CD4-positive, alpha-beta T cell treated with Interferon gamma for 1 hour (primary cell): ENCODE measurements at regions not wholly inside any gene's neighbourhood (a gene's known extent, or its start where the extent isn't known, plus 50 kb on each side); places are given as distances from the start of the nearest gene placed in this dataset.

Experiments
- DNase-seq: peaks from one replicate; pipeline ENCODE4 v3.0.0-alpha.2; 2020

GRCh38 chr11:134584001-134584561 lies 172.0 kb upstream of the B3GAT1 start:
- DNase-seq, result no peak

DNA sequence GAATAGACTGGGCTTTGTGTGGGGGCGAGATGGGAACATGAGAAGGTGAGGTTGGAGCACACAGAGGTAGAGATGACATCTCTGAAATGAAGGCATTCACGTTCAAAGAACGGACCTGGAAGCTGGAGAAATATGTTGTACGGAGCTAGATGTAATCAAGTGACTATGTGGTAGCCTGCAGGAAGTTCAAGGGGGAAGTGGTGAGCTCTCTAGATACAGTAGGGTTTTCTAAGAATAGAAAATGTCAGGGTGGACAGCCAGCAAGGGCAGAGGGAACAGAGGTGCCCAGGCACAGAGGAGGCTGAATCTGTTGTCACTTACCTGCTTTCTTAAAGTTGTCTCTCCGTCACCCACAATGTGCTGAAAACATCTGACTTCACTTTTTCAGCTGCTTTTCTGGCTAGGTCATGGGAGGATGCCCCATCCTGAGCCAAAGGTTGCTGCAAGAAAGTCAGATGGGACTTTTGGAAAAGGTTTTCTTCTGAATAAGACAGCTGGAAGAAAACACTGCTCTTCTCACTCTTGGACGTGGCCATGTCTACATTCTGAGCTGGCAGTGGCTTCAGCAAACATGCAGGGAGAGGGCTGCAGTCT lies 171.5 kb upstream of the B3GAT1 start:
- DNase-seq, result no peak

- DNase-seq, result no peak
These were observed 170.7 kb upstream of the B3GAT1 start for GRCh38 chr11:134582770-134583095.

GRCh38 chr11:134581966-134582769 lies 170.1 kb upstream of the B3GAT1 start:
- no peak for DNase-seq

GRCh38 chr11:134581121-134581626 lies 169.1 kb upstream of the B3GAT1 start:
- DNase-seq, result no peak

DNA sequence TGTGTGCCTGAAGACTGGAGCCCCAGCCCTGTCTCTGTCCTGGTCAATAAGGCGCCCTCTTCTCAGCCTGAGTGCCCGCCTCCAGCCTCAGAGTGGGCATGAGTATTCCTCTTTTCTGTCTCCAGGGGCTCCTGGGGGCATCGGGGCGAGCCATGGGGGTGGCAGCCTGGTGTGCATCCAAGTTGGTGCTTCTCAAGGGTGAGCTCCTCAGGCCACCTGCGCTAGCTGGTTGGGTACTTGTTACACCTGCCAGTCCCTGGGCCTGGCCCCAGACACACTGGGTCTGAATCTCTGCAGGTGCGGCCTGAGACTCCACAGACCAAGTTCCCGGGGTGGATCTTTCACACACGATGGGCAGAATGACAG lies 168.6 kb upstream of the B3GAT1 start:
- DNase-seq, result no peak

DNA sequence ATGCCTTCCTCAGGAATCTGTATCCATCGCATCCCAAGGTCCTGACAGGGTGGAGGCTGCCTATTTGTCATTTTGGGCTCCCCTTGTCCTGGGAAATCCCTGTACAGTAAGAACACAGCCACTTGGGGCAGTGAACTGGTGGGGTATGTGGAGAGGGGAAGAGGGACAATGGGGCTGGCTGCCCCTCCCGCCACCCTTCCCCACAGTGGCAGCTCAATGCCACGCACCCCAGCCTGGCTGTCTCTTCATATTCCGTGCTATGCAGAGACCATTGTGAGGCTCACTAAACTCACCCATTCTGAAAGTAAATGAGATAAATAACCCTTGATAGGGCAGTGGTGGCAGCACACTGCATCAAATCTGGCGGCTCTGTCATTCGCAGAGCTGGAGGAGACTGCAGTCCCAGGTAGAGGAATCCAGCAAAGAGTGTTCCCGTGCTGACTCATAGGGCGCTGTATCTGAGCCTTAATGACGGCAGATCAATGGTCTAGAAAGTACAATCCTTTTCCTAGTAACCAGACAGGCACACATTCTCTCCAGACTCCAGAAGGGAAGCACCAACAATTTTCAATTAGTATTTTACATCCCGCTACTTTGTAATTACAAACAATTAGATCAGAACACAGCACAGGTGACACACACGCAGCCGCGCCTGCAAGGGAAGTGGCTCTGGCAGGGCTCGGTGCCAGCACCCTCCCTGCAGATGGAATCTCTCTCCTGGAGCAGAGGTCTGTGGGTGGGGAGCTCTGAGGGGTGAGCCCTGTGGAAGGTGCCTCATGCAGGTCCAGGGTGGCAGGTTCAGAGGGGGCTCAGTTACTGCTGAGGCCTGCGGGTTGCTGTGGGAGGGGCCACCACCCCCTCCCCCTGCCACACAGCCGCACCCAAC lies 167.9 kb upstream of the B3GAT1 start:
- DNase-seq, result no peak

DNA sequence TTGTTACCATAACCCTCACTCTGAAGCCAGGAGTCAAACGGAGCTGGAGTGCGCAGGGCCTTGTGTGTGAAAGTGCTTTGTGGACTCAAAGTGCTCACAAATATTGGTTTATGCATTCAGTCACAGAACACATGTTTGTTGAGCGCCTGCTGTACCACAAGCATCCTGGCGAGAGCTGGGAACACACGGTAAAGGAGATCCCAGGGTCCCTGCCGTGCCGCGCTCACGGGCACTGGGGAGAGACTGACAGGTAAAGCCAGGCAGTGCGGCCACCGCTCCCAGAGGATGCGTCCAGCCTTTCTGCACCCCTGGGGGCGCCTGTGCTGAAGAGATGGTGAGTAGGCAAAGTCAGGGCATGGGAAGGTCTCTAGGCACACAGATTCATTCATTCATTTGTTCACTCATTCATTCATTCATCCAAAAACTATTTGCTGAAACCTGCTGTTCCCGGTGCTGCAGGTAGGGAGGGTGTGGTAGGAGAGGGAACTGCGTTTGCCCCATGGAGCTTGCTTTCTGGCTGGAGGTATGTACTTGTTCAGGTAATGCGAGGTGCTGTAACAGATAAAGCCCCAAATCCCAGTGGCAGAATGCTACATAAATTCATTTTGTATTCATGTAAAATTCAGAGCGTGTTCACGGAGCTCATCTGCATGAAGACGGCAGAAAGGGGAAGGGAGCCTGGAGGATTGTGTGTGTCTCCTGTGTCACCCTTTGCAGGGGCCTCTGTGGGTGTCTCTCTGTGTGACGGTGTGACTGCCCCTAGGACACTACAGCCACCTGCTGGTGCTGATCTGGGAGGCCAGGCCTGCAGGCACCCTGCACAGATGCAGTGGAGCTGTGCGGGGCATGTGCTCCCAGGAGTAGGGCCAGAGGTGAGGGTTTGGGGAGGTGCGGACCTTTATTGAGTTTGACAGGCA lies 167.0 kb upstream of the B3GAT1 start:
- DNase-seq, result no peak

DNA sequence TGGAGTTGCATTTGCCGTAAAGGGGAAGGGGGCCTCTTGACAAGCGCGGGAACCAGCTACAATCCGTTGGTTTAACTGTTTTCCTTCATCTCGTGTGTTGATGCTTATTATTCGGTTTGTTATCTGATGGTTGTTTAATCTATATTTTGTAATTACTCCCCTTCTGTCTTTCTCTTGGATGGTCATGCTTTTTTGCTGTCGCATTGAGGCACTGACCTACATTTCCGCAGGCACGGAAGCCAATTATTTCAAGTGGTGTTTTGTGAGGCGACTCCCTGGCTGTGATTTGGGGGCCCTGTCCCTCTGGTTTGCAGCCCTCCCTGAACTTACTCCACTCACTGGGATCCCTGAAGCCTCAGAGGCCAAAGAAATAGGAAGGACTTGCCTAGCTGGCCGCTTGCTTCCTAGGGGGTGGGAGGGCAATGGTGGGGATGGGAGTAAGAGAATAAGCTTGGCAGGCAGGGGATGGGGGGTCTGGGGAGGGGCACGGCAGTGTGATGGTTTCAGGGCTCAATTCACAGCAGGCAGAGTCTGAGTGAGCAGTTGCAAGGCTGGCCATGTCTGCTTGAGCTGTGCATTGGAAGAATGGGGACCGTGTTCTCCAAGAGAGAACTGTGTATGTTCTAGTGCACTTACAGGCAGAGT lies 165.8 kb upstream of the B3GAT1 start:
- DNase-seq, result no peak

- DNase-seq, result no peak
These were observed 164.7 kb upstream of the B3GAT1 start for GRCh38 chr11:134576721-134577171.

GRCh38 chr11:134576286-134576685 lies 164.2 kb upstream of the B3GAT1 start:
- DNase-seq, result no peak

- DNase-seq, result no peak
These were observed 163.6 kb upstream of the B3GAT1 start for GRCh38 chr11:134575504-134576230.

GRCh38 chr11:134574947-134575346 lies 162.9 kb upstream of the B3GAT1 start:
- no peak for DNase-seq

- DNase-seq, result no peak
These were observed 162.4 kb upstream of the B3GAT1 start for GRCh38 chr11:134574425-134574824.

- DNase-seq, result no peak
These were observed 161.8 kb upstream of the B3GAT1 start for GRCh38 chr11:134573857-134574256.

DNA sequence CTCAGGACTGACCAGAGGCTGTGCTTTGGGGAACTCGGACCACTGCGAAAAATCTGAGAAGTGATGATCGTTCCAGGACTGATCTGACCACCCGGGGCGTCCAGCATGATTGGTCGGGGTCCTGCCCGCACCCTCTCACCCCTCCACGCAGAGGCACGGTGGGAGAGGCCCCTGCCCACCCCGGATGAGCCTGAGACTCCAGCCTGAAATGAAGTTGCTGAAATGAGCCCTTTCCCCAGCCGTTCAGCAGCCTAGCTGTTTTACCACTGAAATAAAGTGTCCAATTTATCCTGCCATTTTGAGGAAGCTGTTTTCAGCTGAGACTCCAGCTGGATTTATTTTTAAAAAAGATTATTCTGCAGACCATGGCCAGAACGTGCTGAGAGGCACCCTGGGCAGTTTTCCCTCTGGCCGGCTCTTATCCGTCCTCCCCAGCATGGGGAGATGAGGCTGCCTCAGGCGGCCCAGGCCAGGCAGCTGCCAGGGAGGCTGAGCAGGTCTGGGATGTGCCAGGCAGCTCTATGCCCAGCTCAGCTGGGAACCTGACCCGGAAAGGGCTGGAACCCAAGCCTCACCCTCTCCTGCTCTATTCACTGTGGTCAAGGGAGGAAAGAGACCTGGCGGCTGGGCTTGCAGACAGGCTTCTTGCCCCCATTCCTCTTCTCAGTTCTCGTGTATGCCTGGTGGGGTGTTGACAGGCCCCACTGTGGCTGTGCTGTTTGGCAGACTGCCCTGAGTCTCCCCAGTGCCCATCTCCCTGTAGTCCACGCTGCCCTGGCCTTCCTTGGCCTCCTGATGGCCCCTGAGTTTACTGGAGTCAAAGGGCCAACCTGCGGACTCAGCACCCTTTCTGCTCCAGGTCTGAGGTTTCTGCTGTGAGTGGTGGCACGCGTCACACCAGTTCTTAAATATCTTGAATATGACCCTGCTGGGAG lies 161.0 kb upstream of the B3GAT1 start:
- DNase-seq, result no peak

GRCh38 chr11:134571301-134571700 lies 159.3 kb upstream of the B3GAT1 start:
- no peak for DNase-seq

- no peak for DNase-seq
These were observed 157.2 kb upstream of the B3GAT1 start for GRCh38 chr11:134569195-134569594.

- no peak for DNase-seq
These were observed 154.3 kb upstream of the B3GAT1 start for GRCh38 chr11:134566311-134566710.
